OCI-LY1 (cell line): ENCODE measurements at regions not wholly inside any gene's neighbourhood (a gene's known extent, or its start where the extent isn't known, plus 50 kb on each side); places are given as distances from the start of the nearest gene placed in this dataset.

Source experiments
- EZH2 ChIP-seq: fragments of 200-600 bp; sonication (generic), shearing (Covaris generic); IDR thresholded peaks from 2 replicates; pipeline ENCODE4 v1.8.0; 2017; ENCODE audit warnings: borderline replicate concordance, mixed run types, mild to moderate bottlenecking, antibody characterized with exemption, low read length, moderate library complexity, mixed read lengths
- TF ChIP-seq, protein P1 (sequence below): fragments of 200-600 bp; sonication (generic), shearing (Covaris generic); IDR thresholded peaks from 2 replicates; pipeline ENCODE4 v1.5.1; 2017; ENCODE audit warnings: mild to moderate bottlenecking, antibody characterized with exemption, low read length, moderate library complexity, mixed read lengths

GRCh38 chr18:10045296-10045891 is 131.6 kb downstream of the VAPA start:
- TF ChIP-seq, protein P1, sequence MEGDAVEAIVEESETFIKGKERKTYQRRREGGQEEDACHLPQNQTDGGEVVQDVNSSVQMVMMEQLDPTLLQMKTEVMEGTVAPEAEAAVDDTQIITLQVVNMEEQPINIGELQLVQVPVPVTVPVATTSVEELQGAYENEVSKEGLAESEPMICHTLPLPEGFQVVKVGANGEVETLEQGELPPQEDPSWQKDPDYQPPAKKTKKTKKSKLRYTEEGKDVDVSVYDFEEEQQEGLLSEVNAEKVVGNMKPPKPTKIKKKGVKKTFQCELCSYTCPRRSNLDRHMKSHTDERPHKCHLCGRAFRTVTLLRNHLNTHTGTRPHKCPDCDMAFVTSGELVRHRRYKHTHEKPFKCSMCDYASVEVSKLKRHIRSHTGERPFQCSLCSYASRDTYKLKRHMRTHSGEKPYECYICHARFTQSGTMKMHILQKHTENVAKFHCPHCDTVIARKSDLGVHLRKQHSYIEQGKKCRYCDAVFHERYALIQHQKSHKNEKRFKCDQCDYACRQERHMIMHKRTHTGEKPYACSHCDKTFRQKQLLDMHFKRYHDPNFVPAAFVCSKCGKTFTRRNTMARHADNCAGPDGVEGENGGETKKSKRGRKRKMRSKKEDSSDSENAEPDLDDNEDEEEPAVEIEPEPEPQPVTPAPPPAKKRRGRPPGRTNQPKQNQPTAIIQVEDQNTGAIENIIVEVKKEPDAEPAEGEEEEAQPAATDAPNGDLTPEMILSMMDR = no peak
- TF ChIP-seq EZH2 = no peak
